ENCODE measurements at regions not wholly inside any gene's neighbourhood (a gene's known extent, or its start where the extent isn't known, plus 50 kb on each side); places are given as distances from the start of the nearest gene placed in this dataset.

DNA sequence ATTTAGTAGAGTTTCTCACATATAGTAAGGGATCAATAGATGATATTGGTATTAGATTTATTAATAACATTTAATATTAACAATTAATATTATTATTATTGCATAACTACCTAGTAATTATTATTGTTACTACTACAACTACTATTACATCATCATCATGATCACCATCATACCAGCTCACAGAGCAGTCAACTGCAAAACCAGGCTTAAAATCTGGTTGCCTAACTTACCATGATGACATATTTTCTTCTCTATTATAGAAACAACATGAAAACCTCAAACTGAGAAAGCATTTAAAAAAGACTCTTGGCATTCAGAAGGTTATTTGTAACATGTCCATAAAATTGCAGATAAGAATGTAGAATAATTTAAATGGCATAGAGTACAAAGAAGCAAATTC lies 247.0 kb upstream of the TTC29 start:
- TF ChIP-seq, protein P1, sequence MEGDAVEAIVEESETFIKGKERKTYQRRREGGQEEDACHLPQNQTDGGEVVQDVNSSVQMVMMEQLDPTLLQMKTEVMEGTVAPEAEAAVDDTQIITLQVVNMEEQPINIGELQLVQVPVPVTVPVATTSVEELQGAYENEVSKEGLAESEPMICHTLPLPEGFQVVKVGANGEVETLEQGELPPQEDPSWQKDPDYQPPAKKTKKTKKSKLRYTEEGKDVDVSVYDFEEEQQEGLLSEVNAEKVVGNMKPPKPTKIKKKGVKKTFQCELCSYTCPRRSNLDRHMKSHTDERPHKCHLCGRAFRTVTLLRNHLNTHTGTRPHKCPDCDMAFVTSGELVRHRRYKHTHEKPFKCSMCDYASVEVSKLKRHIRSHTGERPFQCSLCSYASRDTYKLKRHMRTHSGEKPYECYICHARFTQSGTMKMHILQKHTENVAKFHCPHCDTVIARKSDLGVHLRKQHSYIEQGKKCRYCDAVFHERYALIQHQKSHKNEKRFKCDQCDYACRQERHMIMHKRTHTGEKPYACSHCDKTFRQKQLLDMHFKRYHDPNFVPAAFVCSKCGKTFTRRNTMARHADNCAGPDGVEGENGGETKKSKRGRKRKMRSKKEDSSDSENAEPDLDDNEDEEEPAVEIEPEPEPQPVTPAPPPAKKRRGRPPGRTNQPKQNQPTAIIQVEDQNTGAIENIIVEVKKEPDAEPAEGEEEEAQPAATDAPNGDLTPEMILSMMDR (IDR thresholded peaks at IDR 0.05; ENCODE audit: insufficient read depth, low read length, poor library complexity, severe bottlenecking): no peak
- TF ChIP-seq EZH2phosphoT487 (conservative IDR thresholded peaks at IDR 0.05; ENCODE audit: low read length): no peak

DNA sequence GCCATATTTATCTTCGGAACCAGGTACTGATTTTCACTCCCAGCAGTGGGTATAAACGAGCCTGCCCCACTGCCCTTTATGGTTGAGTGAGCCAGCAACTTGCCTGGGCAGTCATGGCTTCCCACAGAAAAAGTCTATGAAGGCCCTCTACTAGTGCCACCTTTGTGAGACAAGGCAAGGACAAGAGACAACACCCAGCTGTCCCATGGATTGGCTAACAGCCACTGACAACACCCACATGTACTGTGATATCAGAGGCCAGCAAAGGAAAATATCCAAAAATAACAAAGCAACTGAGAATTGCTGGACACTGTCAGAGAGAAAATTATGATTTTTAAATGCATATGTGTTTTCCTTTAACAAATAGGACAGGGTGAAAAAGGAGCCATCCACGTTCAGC lies 248.4 kb upstream of the TTC29 start:
- no peaks in the 10 kb centered on the region for H3K9me2 ChIP-seq (replicated peaks; ENCODE audit: insufficient read depth, low read length)
- no peaks in the 10 kb centered on the region for H3K36me3 ChIP-seq (ENCODE audit: low read length)
- TF ChIP-seq EZH2phosphoT487 (conservative IDR thresholded peaks at IDR 0.05; ENCODE audit: low read length): no peak
- TF ChIP-seq, protein P1 (IDR thresholded peaks at IDR 0.05; ENCODE audit: insufficient read depth, low read length, poor library complexity, severe bottlenecking): no peak
- H3F3A ChIP-seq (ENCODE audit: insufficient read depth): no peaks in the 10 kb centered on the region
- H3K27me3 ChIP-seq (ENCODE audit: low read length): no peaks in the 10 kb centered on the region
- H3K9me3 ChIP-seq (ENCODE audit: insufficient read depth, low read length): no peaks in the 10 kb centered on the region
- H2AFZ ChIP-seq (ENCODE audit: low read depth, low read length, severe bottlenecking): no peak overlapping the region
- H3K9ac ChIP-seq (ENCODE audit: low read length): no peak overlapping the region
- H3K4me3 ChIP-seq (ENCODE audit: insufficient read depth, low read length, poor library complexity, severe bottlenecking): no peak overlapping the region
- no peak overlapping the region for H3K4me2 ChIP-seq (ENCODE audit: low read depth, low read length, poor library complexity, severe bottlenecking)
- no peaks in the 10 kb centered on the region for H4K20me1 ChIP-seq (ENCODE audit: low read depth, low read length)
- no peak overlapping the region for H3K27ac ChIP-seq (ENCODE audit: low read depth, low read length)
- no peaks in the 10 kb centered on the region for H3K79me2 ChIP-seq (ENCODE audit: insufficient read depth, low read length)

More for the DNA sequence above, 247.0 kb upstream of the TTC29 start:
- H3K27me3 ChIP-seq (ENCODE audit: low read length): no peaks in the 10 kb centered on the region
- no peak overlapping the region for H3K27ac ChIP-seq (ENCODE audit: low read depth, low read length)
- no peak overlapping the region for H3K4me2 ChIP-seq (ENCODE audit: low read depth, low read length, poor library complexity, severe bottlenecking)
- no peak overlapping the region for H2AFZ ChIP-seq (ENCODE audit: low read depth, low read length, severe bottlenecking)
- no peaks in the 10 kb centered on the region for H3K36me3 ChIP-seq (ENCODE audit: low read length)
- H3K9me2 ChIP-seq (replicated peaks; ENCODE audit: insufficient read depth, low read length): no peaks in the 10 kb centered on the region
- H3K9ac ChIP-seq (ENCODE audit: low read length): no peak overlapping the region
- no peaks in the 10 kb centered on the region for H3K9me3 ChIP-seq (ENCODE audit: insufficient read depth, low read length)
- no peaks in the 10 kb centered on the region for H4K20me1 ChIP-seq (ENCODE audit: low read depth, low read length)
- H3K4me3 ChIP-seq (ENCODE audit: insufficient read depth, low read length, poor library complexity, severe bottlenecking): no peak overlapping the region
- H3F3A ChIP-seq (ENCODE audit: insufficient read depth): no peaks in the 10 kb centered on the region
- no peaks in the 10 kb centered on the region for H3K79me2 ChIP-seq (ENCODE audit: insufficient read depth, low read length)

- no peak overlapping the region for H3K4me2 ChIP-seq (ENCODE audit: low read depth, low read length, poor library complexity, severe bottlenecking)
- H3K9ac ChIP-seq (ENCODE audit: low read length): no peak overlapping the region
- no peaks in the 10 kb centered on the region for H3F3A ChIP-seq (ENCODE audit: insufficient read depth)
- no peaks in the 10 kb centered on the region for H3K9me3 ChIP-seq (ENCODE audit: insufficient read depth, low read length)
- H3K36me3 ChIP-seq (ENCODE audit: low read length): no peaks in the 10 kb centered on the region
- H3K79me2 ChIP-seq (ENCODE audit: insufficient read depth, low read length): no peaks in the 10 kb centered on the region
- no peaks in the 10 kb centered on the region for H3K9me2 ChIP-seq (replicated peaks; ENCODE audit: insufficient read depth, low read length)
- no peak overlapping the region for H2AFZ ChIP-seq (ENCODE audit: low read depth, low read length, severe bottlenecking)
- no peaks in the 10 kb centered on the region for H4K20me1 ChIP-seq (ENCODE audit: low read depth, low read length)
- H3K27me3 ChIP-seq (ENCODE audit: low read length): no peaks in the 10 kb centered on the region
- TF ChIP-seq, protein P1 (IDR thresholded peaks at IDR 0.05; ENCODE audit: insufficient read depth, low read length, poor library complexity, severe bottlenecking): no peak
- no peak for TF ChIP-seq EZH2phosphoT487 (conservative IDR thresholded peaks at IDR 0.05; ENCODE audit: low read length)
- H3K27ac ChIP-seq (ENCODE audit: low read depth, low read length): no peak overlapping the region
- H3K4me3 ChIP-seq (ENCODE audit: insufficient read depth, low read length, poor library complexity, severe bottlenecking): no peak overlapping the region
These were observed 248.9 kb upstream of the TTC29 start for GRCh38 chr4:147194604-147195003.

Data from SU-DHL-6 (cell line).